Neural cell (in vitro differentiated cells): ENCODE measurements at regions not wholly inside any gene's neighbourhood (a gene's known extent, or its start where the extent isn't known, plus 50 kb on each side); places are given as distances from the start of the nearest gene placed in this dataset.

ENCODE experiments used
- H2AFZ ChIP-seq: fragments of 200-600, 300-800 bp; sonication (generic), shearing (Covaris generic); 2 replicates; pipeline ENCODE4 v1.6.0; 2014; ENCODE audit warnings: low read depth, mild to moderate bottlenecking, antibody characterized with exemption, low read length, moderate library complexity
- H3F3A ChIP-seq: fragments of 200-600 bp; shearing (Covaris generic); 2 replicates; pipeline ENCODE4 v1.6.1; 2016; ENCODE audit warnings: mild to moderate bottlenecking, moderate library complexity, mixed read lengths, antibody characterized with exemption, low read length; ENCODE audit not compliant: insufficient read depth, poor library complexity, severe bottlenecking
- H3K27ac ChIP-seq: fragments of 200-600, 300-800 bp; sonication (generic), shearing (Covaris generic); 2 replicates; pipeline ENCODE4 v1.5.1; 2014; ENCODE audit warnings: mild to moderate bottlenecking, low read length, moderate library complexity
- H3K27me3 ChIP-seq: fragments of 300-800, 200-600 bp; sonication (generic), shearing (Covaris generic); 2 replicates; pipeline ENCODE4 v1.6.0; 2014; ENCODE audit warnings: mild to moderate bottlenecking, low read depth, low read length, moderate library complexity; ENCODE audit not compliant: insufficient read depth
- H3K36me3 ChIP-seq: fragments of 300-800, 200-600 bp; sonication (generic), shearing (Covaris generic); 2 replicates; pipeline ENCODE4 v1.5.1; 2014; ENCODE audit warnings: mild to moderate bottlenecking, antibody characterized with exemption, low read length, moderate library complexity; ENCODE audit not compliant: insufficient read depth
- H3K4me2 ChIP-seq: fragments of 300-800, 200-600 bp; sonication (generic), shearing (Covaris generic); 2 replicates; pipeline ENCODE4 v1.6.0; 2014; ENCODE audit warnings: mild to moderate bottlenecking, low read length
- H3K4me3 ChIP-seq: fragments of 300-800, 200-600 bp; sonication (generic), shearing (Covaris generic); 2 replicates; pipeline ENCODE4 v1.5.1; 2014; ENCODE audit warnings: mild to moderate bottlenecking, low read length, moderate library complexity
- H3K79me2 ChIP-seq: fragments of 200-600 bp; shearing (Covaris generic); replicated peaks from 2 replicates; pipeline ENCODE4 v1.6.0; 2014; ENCODE audit warnings: mild to moderate bottlenecking, low read length, moderate library complexity; ENCODE audit not compliant: insufficient read depth
- H3K9ac ChIP-seq: fragments of 300-800, 200-600 bp; sonication (generic), shearing (Covaris generic); 2 replicates; pipeline ENCODE4 v1.6.1; 2016; ENCODE audit warnings: mild to moderate bottlenecking, low read length, mixed read lengths
- H3K9me2 ChIP-seq: fragments of 200-600 bp; shearing (Covaris generic); 2 replicates; pipeline ENCODE4 v1.6.1; 2016; ENCODE audit warnings: mild to moderate bottlenecking, low read length, mixed read lengths; ENCODE audit not compliant: insufficient read depth
- H3K9me3 ChIP-seq: fragments of 200-600, 300-800 bp; sonication (generic), shearing (Covaris generic); 2 replicates; pipeline ENCODE4 v1.6.1; 2016; ENCODE audit warnings: mild to moderate bottlenecking, mixed run types, low read length, moderate library complexity, mixed read lengths
- H4K20me1 ChIP-seq: fragments of 200-600 bp; shearing (Covaris generic); 2 replicates; pipeline ENCODE4 v1.6.1; 2016; ENCODE audit warnings: mild to moderate bottlenecking, mixed run types; ENCODE audit not compliant: insufficient read depth
- EP300 ChIP-seq: fragments of 450-650 bp; conservative IDR thresholded peaks from 2 replicates; pipeline ENCODE4 v1.6.1; 2014; ENCODE audit warnings: antibody characterized with exemption, mild to moderate bottlenecking, moderate library complexity; ENCODE audit not compliant: poor library complexity, severe bottlenecking
- EZH2 ChIP-seq: fragments of 200-600, 300-800 bp; shearing (Covaris generic), sonication (generic); IDR thresholded peaks from 2 replicates; pipeline ENCODE4 v1.6.1; 2014; ENCODE audit warnings: antibody characterized with exemption, low read length, borderline replicate concordance, mild to moderate bottlenecking; ENCODE audit not compliant: insufficient read depth, poor library complexity, severe bottlenecking
- MXI1 ChIP-seq: fragments of 450-650 bp; conservative IDR thresholded peaks from 2 replicates; pipeline ENCODE4 v1.6.1; 2014; ENCODE audit warnings: antibody characterized with exemption, mild to moderate bottlenecking; ENCODE audit not compliant: poor library complexity, severe bottlenecking
- POLR2AphosphoS5 ChIP-seq: IDR thresholded peaks from 2 replicates; pipeline ENCODE4 v1.6.1; 2012
- RAD21 ChIP-seq: fragments of 450-650 bp; conservative IDR thresholded peaks from 2 replicates; pipeline ENCODE4 v1.6.1; 2014; ENCODE audit warnings: antibody characterized with exemption, mild to moderate bottlenecking, moderate library complexity
- SMC3 ChIP-seq: fragments of 450-650 bp; conservative IDR thresholded peaks from 2 replicates; pipeline ENCODE4 v1.6.1; 2014; ENCODE audit warnings: antibody characterized with exemption, mild to moderate bottlenecking, moderate library complexity; ENCODE audit not compliant: poor library complexity
- TAF1 ChIP-seq: IDR thresholded peaks from 2 replicates; pipeline ENCODE4 v1.6.1; 2012; ENCODE audit warnings: low read depth
- TF ChIP-seq, protein P1 (sequence below): IDR thresholded peaks from 2 replicates; pipeline ENCODE4 v1.6.1; 2012; ENCODE audit warnings: borderline replicate concordance
- TF ChIP-seq, protein P2 (sequence below): fragments of 450-650 bp; IDR thresholded peaks from 2 replicates; pipeline ENCODE4 v1.5.1; 2014; ENCODE audit warnings: antibody characterized with exemption, mild to moderate bottlenecking, moderate library complexity; ENCODE audit not compliant: poor library complexity, severe bottlenecking

DNA sequence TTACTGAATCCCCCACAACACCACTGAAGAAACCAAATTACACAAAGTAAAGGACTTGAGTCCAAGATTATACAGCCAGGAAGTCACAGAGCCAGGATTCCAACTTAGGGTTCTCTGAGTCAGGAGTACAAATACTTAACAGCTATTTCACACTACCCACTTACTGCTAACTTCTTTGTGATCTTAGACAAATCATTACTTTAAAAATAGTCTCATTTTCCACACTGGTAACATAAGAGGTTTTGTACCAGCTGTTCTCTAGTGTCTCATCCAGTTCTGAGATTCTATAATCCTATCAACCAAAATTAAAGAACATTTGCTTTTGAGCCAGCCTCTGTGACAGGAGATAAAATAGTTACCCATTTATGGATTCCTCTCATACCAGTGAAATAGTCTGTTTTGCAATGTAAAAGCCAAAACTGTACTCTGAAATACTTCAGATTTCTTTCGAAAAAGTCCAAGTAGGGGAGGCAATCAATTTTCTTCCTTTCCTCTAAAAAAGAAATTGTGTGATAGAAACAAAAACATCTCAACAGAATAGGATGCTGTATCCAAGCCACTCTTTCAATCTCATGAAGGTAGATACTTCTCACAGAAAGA, 157.6 kb downstream of the LRATD1 start:
- H3K27ac ChIP-seq, result no peak overlapping the region
- H3K27me3 ChIP-seq, result no peaks in the 10 kb centered on the region
- no peaks in the 10 kb centered on the region for H3K79me2 ChIP-seq
- no peak overlapping the region for H3K4me2 ChIP-seq
- H3K36me3 ChIP-seq, result no peaks in the 10 kb centered on the region
- H3K4me3 ChIP-seq, result no peak overlapping the region
- H3K9me2 ChIP-seq, result no peaks in the 10 kb centered on the region
- no peak overlapping the region for H3K9ac ChIP-seq
- H3K9me3 ChIP-seq, result no peaks in the 10 kb centered on the region
- no peaks in the 10 kb centered on the region for H3F3A ChIP-seq
- TF ChIP-seq EZH2 (no peak), POLR2AphosphoS5 (no peak), RAD21 (no peak), MXI1 (no peak), SMC3 (no peak), EP300 (no peak), TAF1 (no peak)
- TF ChIP-seq, protein P1, sequence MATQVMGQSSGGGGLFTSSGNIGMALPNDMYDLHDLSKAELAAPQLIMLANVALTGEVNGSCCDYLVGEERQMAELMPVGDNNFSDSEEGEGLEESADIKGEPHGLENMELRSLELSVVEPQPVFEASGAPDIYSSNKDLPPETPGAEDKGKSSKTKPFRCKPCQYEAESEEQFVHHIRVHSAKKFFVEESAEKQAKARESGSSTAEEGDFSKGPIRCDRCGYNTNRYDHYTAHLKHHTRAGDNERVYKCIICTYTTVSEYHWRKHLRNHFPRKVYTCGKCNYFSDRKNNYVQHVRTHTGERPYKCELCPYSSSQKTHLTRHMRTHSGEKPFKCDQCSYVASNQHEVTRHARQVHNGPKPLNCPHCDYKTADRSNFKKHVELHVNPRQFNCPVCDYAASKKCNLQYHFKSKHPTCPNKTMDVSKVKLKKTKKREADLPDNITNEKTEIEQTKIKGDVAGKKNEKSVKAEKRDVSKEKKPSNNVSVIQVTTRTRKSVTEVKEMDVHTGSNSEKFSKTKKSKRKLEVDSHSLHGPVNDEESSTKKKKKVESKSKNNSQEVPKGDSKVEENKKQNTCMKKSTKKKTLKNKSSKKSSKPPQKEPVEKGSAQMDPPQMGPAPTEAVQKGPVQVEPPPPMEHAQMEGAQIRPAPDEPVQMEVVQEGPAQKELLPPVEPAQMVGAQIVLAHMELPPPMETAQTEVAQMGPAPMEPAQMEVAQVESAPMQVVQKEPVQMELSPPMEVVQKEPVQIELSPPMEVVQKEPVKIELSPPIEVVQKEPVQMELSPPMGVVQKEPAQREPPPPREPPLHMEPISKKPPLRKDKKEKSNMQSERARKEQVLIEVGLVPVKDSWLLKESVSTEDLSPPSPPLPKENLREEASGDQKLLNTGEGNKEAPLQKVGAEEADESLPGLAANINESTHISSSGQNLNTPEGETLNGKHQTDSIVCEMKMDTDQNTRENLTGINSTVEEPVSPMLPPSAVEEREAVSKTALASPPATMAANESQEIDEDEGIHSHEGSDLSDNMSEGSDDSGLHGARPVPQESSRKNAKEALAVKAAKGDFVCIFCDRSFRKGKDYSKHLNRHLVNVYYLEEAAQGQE, result no peak
- TF ChIP-seq, protein P2, sequence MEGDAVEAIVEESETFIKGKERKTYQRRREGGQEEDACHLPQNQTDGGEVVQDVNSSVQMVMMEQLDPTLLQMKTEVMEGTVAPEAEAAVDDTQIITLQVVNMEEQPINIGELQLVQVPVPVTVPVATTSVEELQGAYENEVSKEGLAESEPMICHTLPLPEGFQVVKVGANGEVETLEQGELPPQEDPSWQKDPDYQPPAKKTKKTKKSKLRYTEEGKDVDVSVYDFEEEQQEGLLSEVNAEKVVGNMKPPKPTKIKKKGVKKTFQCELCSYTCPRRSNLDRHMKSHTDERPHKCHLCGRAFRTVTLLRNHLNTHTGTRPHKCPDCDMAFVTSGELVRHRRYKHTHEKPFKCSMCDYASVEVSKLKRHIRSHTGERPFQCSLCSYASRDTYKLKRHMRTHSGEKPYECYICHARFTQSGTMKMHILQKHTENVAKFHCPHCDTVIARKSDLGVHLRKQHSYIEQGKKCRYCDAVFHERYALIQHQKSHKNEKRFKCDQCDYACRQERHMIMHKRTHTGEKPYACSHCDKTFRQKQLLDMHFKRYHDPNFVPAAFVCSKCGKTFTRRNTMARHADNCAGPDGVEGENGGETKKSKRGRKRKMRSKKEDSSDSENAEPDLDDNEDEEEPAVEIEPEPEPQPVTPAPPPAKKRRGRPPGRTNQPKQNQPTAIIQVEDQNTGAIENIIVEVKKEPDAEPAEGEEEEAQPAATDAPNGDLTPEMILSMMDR, result no peak
- no peak overlapping the region for H2AFZ ChIP-seq
- H4K20me1 ChIP-seq, result no peaks in the 10 kb centered on the region

DNA sequence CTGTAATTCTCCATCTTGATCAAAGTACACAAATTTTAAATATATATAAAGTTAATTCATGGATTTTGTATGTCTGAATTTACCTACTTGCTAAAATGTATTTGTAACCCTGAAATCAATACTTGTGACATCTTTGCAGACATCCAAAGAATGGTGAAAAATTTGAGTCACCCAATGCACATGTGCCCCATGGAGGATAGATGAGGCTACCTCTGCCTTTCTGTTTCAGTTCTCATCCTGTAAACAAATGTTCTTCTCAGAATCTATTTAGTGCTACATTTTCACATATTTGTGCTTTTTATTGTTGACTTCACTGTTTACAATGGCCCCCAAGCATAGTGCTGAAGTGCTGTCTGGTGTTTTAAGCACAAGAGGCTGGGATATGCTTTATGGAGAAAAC, 171.5 kb downstream of the LRATD1 start:
- Histone ChIP-seq H3K9me3 (no peaks in the 10 kb centered on the region), H2AFZ (no peak overlapping the region), H3K36me3 (no peaks in the 10 kb centered on the region), H3F3A (no peaks in the 10 kb centered on the region), H3K9ac (no peak overlapping the region), H3K4me3 (no peak overlapping the region), H3K9me2 (no peaks in the 10 kb centered on the region), H3K27ac (no peak overlapping the region), H3K27me3 (no peaks in the 10 kb centered on the region), H4K20me1 (no peaks in the 10 kb centered on the region), H3K79me2 (no peaks in the 10 kb centered on the region), H3K4me2 (no peak overlapping the region)
- no peak for TF ChIP-seq MXI1
- no peak for TF ChIP-seq EZH2
- TF ChIP-seq, protein P1, result no peak
- TF ChIP-seq SMC3, result no peak
- no peak for TF ChIP-seq EP300
- no peak for TF ChIP-seq TAF1
- TF ChIP-seq, protein P2, result no peak
- no peak for TF ChIP-seq POLR2AphosphoS5
